HG03135 (cell line): ENCODE measurements at regions not wholly inside any gene's neighbourhood (a gene's known extent, or its start where the extent isn't known, plus 50 kb on each side); places are given as distances from the start of the nearest gene placed in this dataset.
A peak's percentile ranks its signal among the peaks of the same experiment; 100 is the strongest.

Source experiments
- ATAC-seq: cut with Tn5 transposase; IDR thresholded peaks from one replicate; pipeline ENCODE4 v1.9.1; 2021; ENCODE audit warnings: mild to moderate bottlenecking, moderate library complexity; ENCODE audit not compliant: unreplicated experiment

GRCh38 chr2:104385743-104386142 lies 468.2 kb upstream of the POU3F3 start:
- no peak for ATAC-seq

GRCh38 chr2:104388296-104388695 lies 465.6 kb upstream of the POU3F3 start:
- no peak for ATAC-seq

GRCh38 chr2:104402825-104403224 lies 451.1 kb upstream of the POU3F3 start:
- ATAC-seq, result no peak

- no peak for ATAC-seq
Observed at GRCh38 chr2:104404526-104404925, 449.4 kb upstream of the POU3F3 start.

- ATAC-seq, result no peak
Observed at GRCh38 chr2:104405623-104406022, 448.3 kb upstream of the POU3F3 start.

GRCh38 chr2:104406261-104406726 lies 447.6 kb upstream of the POU3F3 start:
- no peak for ATAC-seq

- no peak for ATAC-seq
Observed at GRCh38 chr2:104407641-104408040, 446.3 kb upstream of the POU3F3 start.

GRCh38 chr2:104408266-104408665 lies 445.6 kb upstream of the POU3F3 start:
- no peak for ATAC-seq

GRCh38 chr2:104410136-104410535 lies 443.8 kb upstream of the POU3F3 start:
- ATAC-seq, result no peak

- ATAC-seq, result peak; percentile 63
Observed at GRCh38 chr2:104412384-104412783, 441.5 kb upstream of the POU3F3 start.

GRCh38 chr2:104413890-104414289 lies 440.0 kb upstream of the POU3F3 start:
- ATAC-seq, result no peak

- no peak for ATAC-seq
Observed at GRCh38 chr2:104415284-104415683, 438.6 kb upstream of the POU3F3 start.

- ATAC-seq, result no peak
Observed at GRCh38 chr2:104416339-104417000, 437.4 kb upstream of the POU3F3 start.

GRCh38 chr2:104420420-104420819 lies 433.5 kb upstream of the POU3F3 start:
- ATAC-seq, result no peak

- no peak for ATAC-seq
Observed at GRCh38 chr2:104420953-104421352, 433.0 kb upstream of the POU3F3 start.

GRCh38 chr2:104425850-104426595 lies 427.9 kb upstream of the POU3F3 start:
- no peak for ATAC-seq

- ATAC-seq, result no peak
Observed at GRCh38 chr2:104428155-104428554, 425.8 kb upstream of the POU3F3 start.

GRCh38 chr2:104429639-104430358 lies 424.1 kb upstream of the POU3F3 start:
- ATAC-seq, result no peak

GRCh38 chr2:104430359-104430740 lies 423.6 kb upstream of the POU3F3 start:
- no peak for ATAC-seq

GRCh38 chr2:104430852-104431251 lies 423.1 kb upstream of the POU3F3 start:
- no peak for ATAC-seq

- ATAC-seq, result no peak
Observed at GRCh38 chr2:104431701-104432121, 422.2 kb upstream of the POU3F3 start.

GRCh38 chr2:104432401-104432800 lies 421.5 kb upstream of the POU3F3 start:
- no peak for ATAC-seq
